Activated naive CD4-positive, alpha-beta T cell treated with anti-CD3 and anti-CD28 coated beads for 36 hours (primary cell): ENCODE measurements at regions not wholly inside any gene's neighbourhood (a gene's known extent, or its start where the extent isn't known, plus 50 kb on each side); places are given as distances from the start of the nearest gene placed in this dataset.

Source experiments
- CTCF ChIA-PET: fragments of 350-600 bp; sonication (Branson Sonifier 250); formaldehyde crosslinking; loops from one replicate; lab custom pipeline; 2021; ENCODE audit warnings: antibody characterized with exemption; lab: Charles Lee
- DNase-seq: peaks from one replicate; pipeline ENCODE4 v3.0.0-alpha.2; 2020
- H3K27ac Mint-ChIP-seq: one replicate; pipeline ENCODE4 v1.8.0; 2021; ENCODE audit warnings: mild to moderate bottlenecking, mixed read lengths
- H3K27me3 Mint-ChIP-seq: one replicate; pipeline ENCODE4 v1.8.0; 2021; ENCODE audit warnings: low read depth, mixed read lengths
- H3K36me3 Mint-ChIP-seq: one replicate; pipeline ENCODE4 v1.8.0; 2021; ENCODE audit warnings: low read depth, mixed read lengths
- H3K4me1 Mint-ChIP-seq: one replicate; pipeline ENCODE4 v1.8.0; 2021; ENCODE audit warnings: low read depth, mixed read lengths
- H3K4me3 Mint-ChIP-seq: one replicate; pipeline ENCODE4 v1.8.0; 2021; ENCODE audit warnings: mild to moderate bottlenecking, moderate library complexity, mixed read lengths
- H3K9me3 Mint-ChIP-seq: one replicate; pipeline ENCODE4 v1.8.0; 2021; ENCODE audit warnings: mixed read lengths
- intact Hi-C: fragments of 100-400 bp; cut with micrococcal nuclease; formaldehyde crosslinking; loops from one replicate; pipeline ENCODE4 v1.15.1; 2023

GRCh38 chr14:22513066-22513812 is 75.8 kb downstream of the DAD1 start:
- intact Hi-C loops, result loop anchor here (10.0 kb wide), 1 partner anchor 348 kb away; no protein-coding TSS in a partner anchor
- Mint-ChIP-seq H3K4me1 (peaks cover 53% of the 10 kb centered on the region), H3K27ac (peak overlapping the region; percentile 98), H3K27me3 (no peaks in the 10 kb centered on the region), H3K36me3 (peaks cover 95% of the 10 kb centered on the region), H3K4me3 (peak overlapping the region; percentile 84), H3K9me3 (no peaks in the 10 kb centered on the region)
- no peak for DNase-seq
- CTCF ChIA-PET, result interaction anchor here (0.6 to 1.4 kb wide), 7 partner anchors 9 to 898 kb away, joined by 3 to 5 read pairs (median 3); no protein-coding TSS in a partner anchor

- peak overlapping the region; percentile 84 for H3K4me3 Mint-ChIP-seq
- H3K27me3 Mint-ChIP-seq, result no peaks in the 10 kb centered on the region
- H3K4me1 Mint-ChIP-seq, result peaks cover 43% of the 10 kb centered on the region
- H3K36me3 Mint-ChIP-seq, result peaks cover 94% of the 10 kb centered on the region
- CTCF ChIA-PET, result interaction anchor here (0.7 to 3.7 kb wide), 7 partner anchors 10 to 58 kb away, joined by 3 to 16 read pairs (median 4); no protein-coding TSS in a partner anchor
- peak; percentile 5 for DNase-seq
- intact Hi-C loops, result loop anchor here (10.0 kb wide), 1 partner anchor 347 kb away; no protein-coding TSS in a partner anchor
- peak overlapping the region; percentile 98 for H3K27ac Mint-ChIP-seq
- no peaks in the 10 kb centered on the region for H3K9me3 Mint-ChIP-seq
Measured at GRCh38 chr14:22512106-22512814, 76.8 kb downstream of the DAD1 start.

- no peak for DNase-seq
- H3K27ac Mint-ChIP-seq, result peak overlapping the region; percentile 98
- H3K9me3 Mint-ChIP-seq, result no peaks in the 10 kb centered on the region
- peak overlapping the region; percentile 84 for H3K4me3 Mint-ChIP-seq
- intact Hi-C loops, result loop anchor here (10.0 kb wide), 1 partner anchor 346 kb away; no protein-coding TSS in a partner anchor
- CTCF ChIA-PET, result interaction anchor here (0.7 to 3.7 kb wide), 10 partner anchors 10 to 649 kb away, joined by 3 to 16 read pairs (median 6); no protein-coding TSS in a partner anchor
- peaks cover 44% of the 10 kb centered on the region for H3K4me1 Mint-ChIP-seq
- H3K36me3 Mint-ChIP-seq, result peaks cover 95% of the 10 kb centered on the region
- H3K27me3 Mint-ChIP-seq, result no peaks in the 10 kb centered on the region
Measured at GRCh38 chr14:22510527-22511110, 78.4 kb downstream of the DAD1 start.

GRCh38 chr14:22509751-22510300 is 79.2 kb downstream of the DAD1 start:
- Mint-ChIP-seq H3K36me3 (peaks cover 95% of the 10 kb centered on the region), H3K4me3 (peak overlapping the region; percentile 84), H3K27me3 (no peaks in the 10 kb centered on the region), H3K27ac (peak overlapping the region; percentile 98), H3K9me3 (no peaks in the 10 kb centered on the region), H3K4me1 (peaks cover 40% of the 10 kb centered on the region)
- no peak for DNase-seq
- CTCF ChIA-PET, result interaction anchor here (0.7 to 3.7 kb wide), 11 partner anchors 10 to 283 kb away, joined by 3 to 20 read pairs (median 6); no protein-coding TSS in a partner anchor
- intact Hi-C loops, result loop anchor here (5.0 to 10.0 kb wide), 3 partner anchors 285 to 663 kb away; no protein-coding TSS in a partner anchor

GRCh38 chr14:22509036-22509709 is 79.9 kb downstream of the DAD1 start:
- Mint-ChIP-seq H3K4me1 (peaks cover 40% of the 10 kb centered on the region), H3K9me3 (no peaks in the 10 kb centered on the region), H3K36me3 (peaks cover 94% of the 10 kb centered on the region), H3K27me3 (no peaks in the 10 kb centered on the region), H3K4me3 (peak overlapping the region; percentile 84), H3K27ac (peak overlapping the region; percentile 98)
- intact Hi-C loops, result loop anchor here (5.0 to 10.0 kb wide), 2 partner anchors 284 to 662 kb away; no protein-coding TSS in a partner anchor
- CTCF ChIA-PET, result interaction anchor here (0.8 to 3.7 kb wide), 10 partner anchors 12 to 237 kb away, joined by 3 to 20 read pairs (median 6); no protein-coding TSS in a partner anchor
- DNase-seq, result no peak

GRCh38 chr14:22508662-22509035 is 80.4 kb downstream of the DAD1 start:
- peaks cover 42% of the 10 kb centered on the region for H3K4me1 Mint-ChIP-seq
- H3K27ac Mint-ChIP-seq, result peak overlapping the region; percentile 98
- peaks cover 95% of the 10 kb centered on the region for H3K36me3 Mint-ChIP-seq
- DNase-seq, result no peak
- no peaks in the 10 kb centered on the region for H3K27me3 Mint-ChIP-seq
- CTCF ChIA-PET, result interaction anchor here (0.8 to 3.7 kb wide), 7 partner anchors 16 to 237 kb away, joined by 3 to 20 read pairs (median 6); no protein-coding TSS in a partner anchor
- intact Hi-C loops, result loop anchor here (5.0 to 10.0 kb wide), 2 partner anchors 284 to 661 kb away; no protein-coding TSS in a partner anchor
- peak overlapping the region; percentile 84 for H3K4me3 Mint-ChIP-seq
- H3K9me3 Mint-ChIP-seq, result no peaks in the 10 kb centered on the region

GRCh38 chr14:22508150-22508457 is 80.9 kb downstream of the DAD1 start:
- intact Hi-C loops, result loop anchor here (5.0 to 10.0 kb wide), 2 partner anchors 283 to 661 kb away; no protein-coding TSS in a partner anchor
- Mint-ChIP-seq H3K27ac (peak overlapping the region; percentile 98), H3K9me3 (no peaks in the 10 kb centered on the region), H3K36me3 (peaks cover 95% of the 10 kb centered on the region), H3K4me1 (peaks cover 37% of the 10 kb centered on the region), H3K4me3 (peak overlapping the region; percentile 84), H3K27me3 (no peaks in the 10 kb centered on the region)
- no peak for DNase-seq
- CTCF ChIA-PET, result interaction anchor here (1.2 to 3.7 kb wide), 3 partner anchors 23 to 62 kb away, joined by 4 to 20 read pairs (median 9); no protein-coding TSS in a partner anchor

GRCh38 chr14:22506778-22507351 is 82.2 kb downstream of the DAD1 start:
- Mint-ChIP-seq H3K27ac (peak overlapping the region; percentile 98), H3K4me1 (peaks cover 26% of the 10 kb centered on the region), H3K36me3 (peaks cover 96% of the 10 kb centered on the region), H3K4me3 (peak overlapping the region; percentile 84), H3K9me3 (no peaks in the 10 kb centered on the region), H3K27me3 (no peaks in the 10 kb centered on the region)
- intact Hi-C loops, result loop anchor here (1.0 to 10.0 kb wide), 5 partner anchors 16 to 660 kb away; no protein-coding TSS in a partner anchor
- CTCF ChIA-PET, result interaction anchor here (1.0 to 3.7 kb wide), 4 partner anchors 25 to 63 kb away, joined by 3 to 20 read pairs (median 6); no protein-coding TSS in a partner anchor
- DNase-seq, result no peak

GRCh38 chr14:22506378-22506710 is 82.7 kb downstream of the DAD1 start:
- Mint-ChIP-seq H3K4me1 (peaks cover 24% of the 10 kb centered on the region), H3K27ac (peak overlapping the region; percentile 98), H3K9me3 (no peaks in the 10 kb centered on the region), H3K4me3 (peak overlapping the region; percentile 84), H3K27me3 (no peaks in the 10 kb centered on the region), H3K36me3 (peaks cover 96% of the 10 kb centered on the region)
- DNase-seq, result no peak
- intact Hi-C loops, result loop anchor here (2.0 to 10.0 kb wide), 4 partner anchors 16 to 659 kb away; no protein-coding TSS in a partner anchor
- CTCF ChIA-PET, result interaction anchor here (1.2 to 3.7 kb wide), 3 partner anchors 44 to 63 kb away, joined by 3 to 20 read pairs (median 4); no protein-coding TSS in a partner anchor

GRCh38 chr14:22505697-22506377 is 83.2 kb downstream of the DAD1 start:
- Mint-ChIP-seq H3K27ac (peak overlapping the region; percentile 98), H3K4me1 (peaks cover 22% of the 10 kb centered on the region), H3K36me3 (peaks cover 96% of the 10 kb centered on the region), H3K4me3 (peak overlapping the region; percentile 84), H3K27me3 (no peaks in the 10 kb centered on the region), H3K9me3 (no peaks in the 10 kb centered on the region)
- DNase-seq, result no peak
- CTCF ChIA-PET, result interaction anchor here (1.1 to 3.7 kb wide), 4 partner anchors 23 to 64 kb away, joined by 3 to 20 read pairs (median 4); no protein-coding TSS in a partner anchor
- intact Hi-C loops, result loop anchor here (2.0 to 10.0 kb wide), 4 partner anchors 15 to 659 kb away; no protein-coding TSS in a partner anchor
